Activated CD4-positive, alpha-beta T cell treated with anti-CD3 and anti-CD28 coated beads, Interleukin-2, amount 50 U/mL, for 1 hour (primary cell): ENCODE measurements at regions not wholly inside any gene's neighbourhood (a gene's known extent, or its start where the extent isn't known, plus 50 kb on each side); places are given as distances from the start of the nearest gene placed in this dataset.
"Not testable (repeated sequence)": the region's sequence is repeated elsewhere in the genome, so short reads cannot be mapped to it uniquely, and the experiment has no call there.

ENCODE experiments used
- DNase-seq: peaks from one replicate; pipeline ENCODE4 v3.0.0-alpha.2; 2020

GRCh38 chr16:86874141-86874540, 295.8 kb downstream of the FOXL1 start:
- DNase-seq, result no peak

- no peak for DNase-seq
Measured at GRCh38 chr16:86876499-86876898, 298.1 kb downstream of the FOXL1 start.

GRCh38 chr16:86877108-86877507, 298.8 kb downstream of the FOXL1 start:
- DNase-seq, result no peak

- no peak for DNase-seq
Measured at GRCh38 chr16:86877835-86878234, 299.5 kb downstream of the FOXL1 start.

- no peak for DNase-seq
Measured at GRCh38 chr16:86878236-86879080, 300.1 kb downstream of the FOXL1 start.

- no peak for DNase-seq
Measured at GRCh38 chr16:86879268-86879667, 300.9 kb downstream of the FOXL1 start.

GRCh38 chr16:86880316-86881117, 302.2 kb downstream of the FOXL1 start:
- DNase-seq, result no peak

- no peak for DNase-seq
Measured at GRCh38 chr16:86881118-86881510, 302.8 kb downstream of the FOXL1 start.

GRCh38 chr16:86881861-86882273, 303.5 kb downstream of the FOXL1 start:
- DNase-seq, result no peak

GRCh38 chr16:86882586-86883280, 304.4 kb downstream of the FOXL1 start:
- DNase-seq, result no peak

GRCh38 chr16:86883583-86884389, 305.4 kb downstream of the FOXL1 start:
- DNase-seq, result no peak

GRCh38 chr16:86884390-86884650, 306.0 kb downstream of the FOXL1 start:
- no peak for DNase-seq

- DNase-seq, result no peak
Measured at GRCh38 chr16:86885139-86885538, 306.8 kb downstream of the FOXL1 start.

GRCh38 chr16:86886651-86887050, 308.3 kb downstream of the FOXL1 start:
- DNase-seq, result no peak

- DNase-seq, result no peak
Measured at GRCh38 chr16:86887416-86887815, 309.1 kb downstream of the FOXL1 start.

- no peak for DNase-seq
Measured at GRCh38 chr16:86888231-86889053, 310.1 kb downstream of the FOXL1 start.

GRCh38 chr16:86889054-86889366, 310.7 kb downstream of the FOXL1 start:
- DNase-seq, result not testable (repeated sequence)

GRCh38 chr16:86889974-86890373, 311.6 kb downstream of the FOXL1 start:
- DNase-seq, result no peak

GRCh38 chr16:86891121-86891520, 312.8 kb downstream of the FOXL1 start:
- DNase-seq, result no peak

GRCh38 chr16:86891631-86892030, 313.3 kb downstream of the FOXL1 start:
- no peak for DNase-seq

- DNase-seq, result no peak
Measured at GRCh38 chr16:86892509-86892908, 314.2 kb downstream of the FOXL1 start.

- DNase-seq, result no peak
Measured at GRCh38 chr16:86893506-86893905, 315.2 kb downstream of the FOXL1 start.
